ENCODE measurements at regions not wholly inside any gene's neighbourhood (a gene's known extent, or its start where the extent isn't known, plus 50 kb on each side); places are given as distances from the start of the nearest gene placed in this dataset.

DNA sequence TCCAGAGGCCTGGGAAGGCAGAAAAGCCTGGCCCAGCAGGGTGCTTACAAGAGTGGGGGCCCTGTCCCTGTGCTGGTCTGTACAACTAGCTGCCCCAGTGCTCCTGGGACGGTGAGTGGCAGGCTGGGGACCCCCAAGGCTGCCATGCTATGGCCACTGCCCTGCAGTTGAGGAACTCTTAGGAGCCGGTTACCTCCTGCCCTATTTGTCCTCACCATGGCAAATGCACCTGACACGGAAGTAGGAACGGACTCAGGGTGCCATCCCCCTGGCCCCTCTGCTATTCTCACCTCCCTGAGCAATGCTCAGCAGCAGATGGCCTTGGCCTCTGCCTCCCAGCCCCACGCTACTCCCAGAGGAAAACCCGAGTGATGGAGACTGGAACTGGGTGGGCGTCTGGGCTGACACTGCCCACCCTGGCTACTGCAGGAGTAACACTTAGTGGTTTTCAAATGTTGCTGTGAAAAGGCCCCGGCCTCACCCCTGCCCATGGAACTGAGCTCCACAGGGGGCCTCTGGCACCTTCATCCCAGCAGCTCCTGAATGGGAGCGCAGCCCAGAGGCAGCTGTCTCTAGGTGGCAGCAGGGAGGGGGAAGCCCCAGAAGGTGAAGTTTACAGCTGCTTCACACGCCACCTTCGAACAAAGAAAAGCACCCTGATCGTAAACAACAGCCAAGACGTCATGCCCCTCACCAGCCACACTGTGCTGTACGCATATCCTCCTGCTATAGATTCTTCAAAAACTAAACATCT lies 105.3 kb downstream of the CTTN start:
- H3K9ac ChIP-seq (ENCODE audit: low read length), result no peak overlapping the region
- no peak overlapping the region for H3K4me3 ChIP-seq (ENCODE audit: low read length)
- no peaks in the 10 kb centered on the region for H3K27me3 ChIP-seq (ENCODE audit: control insufficient read depth, insufficient read depth, low read length)
- H3K4me1 ChIP-seq (ENCODE audit: control insufficient read depth, insufficient read depth, low read length), result no peaks in the 10 kb centered on the region
- H3K9me3 ChIP-seq (ENCODE audit: control insufficient read depth, low read length), result no peaks in the 10 kb centered on the region
- H3K36me3 ChIP-seq (ENCODE audit: control insufficient read depth, insufficient read depth, low read length), result no peaks in the 10 kb centered on the region

DNA sequence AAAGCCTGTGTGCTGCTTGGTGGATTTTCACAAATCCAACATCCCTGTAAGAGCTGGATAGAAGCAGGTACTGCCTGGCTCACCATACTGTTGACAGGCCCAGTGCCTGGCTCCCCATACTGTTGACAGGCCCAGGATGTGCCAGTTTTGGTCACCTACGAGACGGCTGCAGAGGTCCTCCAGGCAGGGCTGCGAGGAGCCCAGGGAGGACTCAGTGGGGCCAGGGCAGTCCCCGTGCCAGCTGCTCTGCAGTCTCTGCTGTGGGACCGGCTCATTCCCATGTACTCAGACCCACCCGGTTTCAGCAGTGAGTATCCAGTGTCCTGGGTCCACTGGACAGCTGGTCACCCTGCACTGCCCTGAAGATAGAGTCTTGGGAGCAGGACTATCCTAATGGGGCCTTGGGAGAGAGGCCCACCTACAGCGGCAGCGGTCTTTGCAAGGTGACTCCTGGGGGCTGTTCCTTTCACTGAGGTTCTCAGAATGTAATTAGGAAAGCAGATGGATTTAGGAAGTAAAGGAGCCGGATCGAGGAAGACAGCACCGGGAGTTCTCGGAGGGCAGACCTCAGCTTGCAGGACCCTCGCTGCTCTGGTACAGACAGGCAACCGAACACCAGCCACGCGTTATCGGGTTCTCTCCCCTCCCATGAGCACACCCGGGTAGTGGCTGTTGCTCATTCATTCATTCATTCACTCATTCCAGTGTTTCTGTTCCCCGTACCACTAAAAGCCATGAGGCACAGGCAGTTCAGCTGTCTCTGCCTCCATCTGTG lies 106.1 kb downstream of the CTTN start:
- Histone ChIP-seq H3K9me3 (ENCODE audit: control insufficient read depth, low read length) (no peaks in the 10 kb centered on the region), H3K4me3 (ENCODE audit: low read length) (no peak overlapping the region), H3K36me3 (ENCODE audit: control insufficient read depth, insufficient read depth, low read length) (no peaks in the 10 kb centered on the region), H3K4me1 (ENCODE audit: control insufficient read depth, insufficient read depth, low read length) (no peaks in the 10 kb centered on the region), H3K27me3 (ENCODE audit: control insufficient read depth, insufficient read depth, low read length) (no peaks in the 10 kb centered on the region), H3K9ac (ENCODE audit: low read length) (no peak overlapping the region)

- Histone ChIP-seq H3K9ac (ENCODE audit: low read length) (no peak overlapping the region), H3K4me1 (ENCODE audit: control insufficient read depth, insufficient read depth, low read length) (no peaks in the 10 kb centered on the region), H3K4me3 (ENCODE audit: low read length) (no peak overlapping the region), H3K36me3 (ENCODE audit: control insufficient read depth, insufficient read depth, low read length) (no peaks in the 10 kb centered on the region), H3K27me3 (ENCODE audit: control insufficient read depth, insufficient read depth, low read length) (no peaks in the 10 kb centered on the region), H3K9me3 (ENCODE audit: control insufficient read depth, low read length) (no peaks in the 10 kb centered on the region)
Measured at GRCh38 chr11:70505331-70505731, 107.0 kb downstream of the CTTN start.

- no peak overlapping the region for H3K9ac ChIP-seq (ENCODE audit: low read length)
- no peaks in the 10 kb centered on the region for H3K36me3 ChIP-seq (ENCODE audit: control insufficient read depth, insufficient read depth, low read length)
- H3K27me3 ChIP-seq (ENCODE audit: control insufficient read depth, insufficient read depth, low read length), result no peaks in the 10 kb centered on the region
- no peaks in the 10 kb centered on the region for H3K9me3 ChIP-seq (ENCODE audit: control insufficient read depth, low read length)
- H3K4me1 ChIP-seq (ENCODE audit: control insufficient read depth, insufficient read depth, low read length), result no peaks in the 10 kb centered on the region
- H3K4me3 ChIP-seq (ENCODE audit: low read length), result no peak overlapping the region
Measured at GRCh38 chr11:70505761-70506657, 107.7 kb downstream of the CTTN start.

- Histone ChIP-seq H3K9ac (ENCODE audit: low read length) (no peak overlapping the region), H3K27me3 (ENCODE audit: control insufficient read depth, insufficient read depth, low read length) (no peaks in the 10 kb centered on the region), H3K4me1 (ENCODE audit: control insufficient read depth, insufficient read depth, low read length) (no peaks in the 10 kb centered on the region), H3K4me3 (ENCODE audit: low read length) (no peak overlapping the region), H3K36me3 (ENCODE audit: control insufficient read depth, insufficient read depth, low read length) (no peaks in the 10 kb centered on the region), H3K9me3 (ENCODE audit: control insufficient read depth, low read length) (no peaks in the 10 kb centered on the region)
Measured at GRCh38 chr11:70506658-70506970, 108.3 kb downstream of the CTTN start.

DNA sequence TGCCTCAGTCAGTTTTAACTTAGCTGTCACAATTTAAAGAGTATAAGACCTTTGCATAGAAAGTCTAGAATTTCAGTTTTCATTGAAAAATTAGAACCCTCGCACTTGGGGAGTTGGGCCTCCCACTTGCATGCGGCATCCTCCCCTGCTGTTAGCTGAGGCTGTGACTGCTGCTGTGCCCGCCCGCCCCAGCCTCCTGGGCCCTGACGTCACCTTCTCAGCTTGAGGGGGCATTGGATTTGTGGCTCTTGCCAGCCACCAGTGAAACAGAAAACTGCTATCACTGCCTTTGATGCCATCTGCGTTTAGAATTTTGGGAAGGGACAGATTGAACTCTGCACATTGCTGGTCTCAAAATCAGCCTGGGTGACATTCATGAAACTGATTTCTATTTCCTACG lies 108.7 kb downstream of the CTTN start:
- Histone ChIP-seq H3K4me3 (ENCODE audit: low read length) (no peak overlapping the region), H3K9ac (ENCODE audit: low read length) (no peak overlapping the region), H3K9me3 (ENCODE audit: control insufficient read depth, low read length) (no peaks in the 10 kb centered on the region)

DNA sequence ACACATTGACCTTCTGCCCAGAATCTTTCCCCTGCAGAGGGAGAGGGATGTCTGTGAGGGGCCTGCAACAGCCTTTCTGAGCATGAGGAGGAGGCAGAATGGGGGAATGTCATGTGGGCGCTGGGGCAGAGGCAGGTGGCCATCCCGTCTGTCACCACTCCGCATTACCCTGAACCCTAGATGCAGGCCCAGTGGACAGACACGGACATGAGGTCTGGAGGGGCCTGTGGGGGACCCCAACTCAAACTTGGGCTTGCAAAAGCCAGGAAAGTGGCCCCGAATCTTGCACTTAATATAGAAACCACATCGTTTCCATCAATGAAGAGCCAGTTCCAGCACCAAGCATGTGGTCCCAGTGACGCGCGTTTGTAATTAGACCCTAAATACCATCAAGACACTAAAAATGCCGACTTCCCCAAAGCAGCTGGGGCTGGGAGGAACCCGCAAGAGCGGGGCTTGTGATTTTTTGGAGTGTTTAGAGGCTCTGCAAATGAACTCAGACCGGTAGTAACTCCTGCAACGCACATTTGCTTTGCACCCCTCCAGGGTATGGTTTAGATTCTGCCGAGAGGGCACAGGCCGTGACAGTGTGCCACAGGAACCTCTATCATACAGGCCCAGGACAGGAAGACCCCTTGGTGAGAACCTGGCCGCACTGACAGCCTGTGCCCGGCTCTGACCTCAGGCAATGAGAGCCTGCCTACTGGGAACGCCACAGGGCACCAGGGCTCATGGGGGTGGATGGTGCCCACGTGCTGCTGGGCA lies 109.3 kb downstream of the CTTN start:
- no peak overlapping the region for H3K9ac ChIP-seq (ENCODE audit: low read length)
- H3K4me3 ChIP-seq (ENCODE audit: low read length), result no peak overlapping the region
- H3K9me3 ChIP-seq (ENCODE audit: control insufficient read depth, low read length), result no peaks in the 10 kb centered on the region
- no peaks in the 10 kb centered on the region for H3K36me3 ChIP-seq (ENCODE audit: control insufficient read depth, insufficient read depth, low read length)
- no peaks in the 10 kb centered on the region for H3K27me3 ChIP-seq (ENCODE audit: control insufficient read depth, insufficient read depth, low read length)
- no peaks in the 10 kb centered on the region for H3K4me1 ChIP-seq (ENCODE audit: control insufficient read depth, insufficient read depth, low read length)

More for the DNA sequence above, 108.7 kb downstream of the CTTN start:
- H3K36me3 ChIP-seq (ENCODE audit: control insufficient read depth, insufficient read depth, low read length), result no peaks in the 10 kb centered on the region
- no peaks in the 10 kb centered on the region for H3K27me3 ChIP-seq (ENCODE audit: control insufficient read depth, insufficient read depth, low read length)
- no peaks in the 10 kb centered on the region for H3K4me1 ChIP-seq (ENCODE audit: control insufficient read depth, insufficient read depth, low read length)

GRCh38 chr11:70508231-70508480 lies 109.8 kb downstream of the CTTN start:
- Histone ChIP-seq H3K9me3 (ENCODE audit: control insufficient read depth, low read length) (no peaks in the 10 kb centered on the region), H3K4me3 (ENCODE audit: low read length) (no peak overlapping the region), H3K9ac (ENCODE audit: low read length) (no peak overlapping the region), H3K4me1 (ENCODE audit: control insufficient read depth, insufficient read depth, low read length) (no peaks in the 10 kb centered on the region), H3K36me3 (ENCODE audit: control insufficient read depth, insufficient read depth, low read length) (no peaks in the 10 kb centered on the region), H3K27me3 (ENCODE audit: control insufficient read depth, insufficient read depth, low read length) (no peaks in the 10 kb centered on the region)

- H3K4me1 ChIP-seq (ENCODE audit: control insufficient read depth, insufficient read depth, low read length), result no peaks in the 10 kb centered on the region
- no peaks in the 10 kb centered on the region for H3K27me3 ChIP-seq (ENCODE audit: control insufficient read depth, insufficient read depth, low read length)
- no peaks in the 10 kb centered on the region for H3K9me3 ChIP-seq (ENCODE audit: control insufficient read depth, low read length)
- no peak overlapping the region for H3K4me3 ChIP-seq (ENCODE audit: low read length)
- no peak overlapping the region for H3K9ac ChIP-seq (ENCODE audit: low read length)
- no peaks in the 10 kb centered on the region for H3K36me3 ChIP-seq (ENCODE audit: control insufficient read depth, insufficient read depth, low read length)
Measured at GRCh38 chr11:70509476-70509875, 111.1 kb downstream of the CTTN start.

DNA sequence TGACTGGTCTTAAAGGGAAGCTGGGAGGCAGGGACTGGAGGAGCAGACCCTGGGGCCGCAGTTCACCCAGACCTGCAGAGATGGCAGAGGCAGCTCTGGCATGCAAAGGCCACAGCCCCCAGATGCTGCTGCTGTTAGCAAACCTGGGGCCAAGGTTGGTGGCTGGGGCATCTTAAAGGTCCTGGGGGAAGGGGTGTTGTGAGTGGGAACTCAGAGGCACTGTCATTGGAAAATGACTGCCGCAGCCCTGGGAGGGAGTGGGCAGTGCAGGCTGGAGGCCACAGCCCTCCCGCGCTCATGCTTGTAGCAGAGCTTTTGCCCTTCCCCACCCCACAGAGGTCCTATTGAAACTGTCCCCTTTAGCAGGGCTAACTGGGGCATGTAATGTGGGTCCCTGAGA lies 111.8 kb downstream of the CTTN start:
- Histone ChIP-seq H3K27me3 (ENCODE audit: control insufficient read depth, insufficient read depth, low read length) (no peaks in the 10 kb centered on the region), H3K4me1 (ENCODE audit: control insufficient read depth, insufficient read depth, low read length) (no peaks in the 10 kb centered on the region), H3K4me3 (ENCODE audit: low read length) (no peak overlapping the region), H3K36me3 (ENCODE audit: control insufficient read depth, insufficient read depth, low read length) (no peaks in the 10 kb centered on the region), H3K9ac (ENCODE audit: low read length) (no peak overlapping the region), H3K9me3 (ENCODE audit: control insufficient read depth, low read length) (no peaks in the 10 kb centered on the region)

- H3K4me3 ChIP-seq (ENCODE audit: low read length), result no peak overlapping the region
- no peaks in the 10 kb centered on the region for H3K9me3 ChIP-seq (ENCODE audit: control insufficient read depth, low read length)
- H3K36me3 ChIP-seq (ENCODE audit: control insufficient read depth, insufficient read depth, low read length), result no peaks in the 10 kb centered on the region
- H3K27me3 ChIP-seq (ENCODE audit: control insufficient read depth, insufficient read depth, low read length), result no peaks in the 10 kb centered on the region
- H3K9ac ChIP-seq (ENCODE audit: low read length), result no peak overlapping the region
- H3K4me1 ChIP-seq (ENCODE audit: control insufficient read depth, insufficient read depth, low read length), result no peaks in the 10 kb centered on the region
Measured at GRCh38 chr11:70510571-70510970, 112.2 kb downstream of the CTTN start.

Measured in mucosa of stomach (tissue), 1 donor.